WTC11 (cell line): ENCODE measurements at regions not wholly inside any gene's neighbourhood (a gene's known extent, or its start where the extent isn't known, plus 50 kb on each side); places are given as distances from the start of the nearest gene placed in this dataset.

ENCODE experiments used
- ATAC-seq: fragments of 200-7000 bp; cut with Tn5 transposase; 2 replicates; pipeline ENCODE4 v1.10.0; 2021; ENCODE audit warnings: mild to moderate bottlenecking, moderate library complexity
- CTCF ChIA-PET: fragments of 300-600 bp; sonication (Branson Sonifier 250); formaldehyde crosslinking; loops from one replicate; lab custom pipeline; 2021; ENCODE audit warnings: antibody characterized with exemption; lab: Charles Lee
- POLR2A ChIA-PET: fragments of 350-600 bp; sonication (Branson Sonifier 250); formaldehyde crosslinking; loops from one replicate; lab custom pipeline; 2021; ENCODE audit warnings: antibody characterized with exemption; lab: Charles Lee
- DNase-seq: peaks from one replicate; pipeline ENCODE4 v3.0.0; 2021; ENCODE audit warnings: low spot score
- H3K27ac Mint-ChIP-seq: 2 replicates; pipeline ENCODE4 v1.8.0; 2021; ENCODE audit warnings: mixed read lengths
- H3K27me3 Mint-ChIP-seq: 2 replicates; pipeline ENCODE4 v1.8.0; 2021; ENCODE audit warnings: low read depth, mild to moderate bottlenecking, moderate library complexity, mixed read lengths
- H3K36me3 Mint-ChIP-seq: 2 replicates; pipeline ENCODE4 v1.8.0; 2021; ENCODE audit warnings: mixed read lengths
- H3K4me1 Mint-ChIP-seq: 2 replicates; pipeline ENCODE4 v1.8.0; 2022; ENCODE audit warnings: mixed read lengths
- H3K4me3 Mint-ChIP-seq: 2 replicates; pipeline ENCODE4 v1.8.0; 2021; ENCODE audit warnings: mild to moderate bottlenecking, moderate library complexity, mixed read lengths
- H3K9me3 Mint-ChIP-seq: 2 replicates; pipeline ENCODE4 v1.8.0; 2021; ENCODE audit warnings: mixed read lengths
- ATF1 ChIP-seq: sonication (generic); formaldehyde crosslinking; IDR thresholded peaks from 2 replicates; pipeline ENCODE4 v1.8.1; 2023; ENCODE audit warnings: mild to moderate bottlenecking, moderate library complexity, missing genetic modification reagents
- ELF4 ChIP-seq: sonication (generic); formaldehyde crosslinking; IDR thresholded peaks from 2 replicates; pipeline ENCODE4 v1.8.1; 2022; ENCODE audit warnings: low read depth, mild to moderate bottlenecking, moderate library complexity, missing genetic modification reagents
- ETV6 ChIP-seq: sonication (generic); formaldehyde crosslinking; IDR thresholded peaks from 2 replicates; pipeline ENCODE4 v1.8.1; 2022; ENCODE audit warnings: mild to moderate bottlenecking, missing genetic modification reagents
- FOXP1 ChIP-seq: sonication (generic); formaldehyde crosslinking; IDR thresholded peaks from 2 replicates; pipeline ENCODE4 v1.8.0; 2022; ENCODE audit warnings: missing genetic modification reagents, mild to moderate bottlenecking, moderate library complexity, borderline replicate concordance
- HMGA2 ChIP-seq: fragments of 250-450 bp; sonication (Bioruptor Pico); IDR thresholded peaks from 2 replicates; pipeline ENCODE4 v1.4.0; 2021; ENCODE audit warnings: mild to moderate bottlenecking, moderate library complexity
- NFATC4 ChIP-seq: fragments of 250-450 bp; sonication (Bioruptor Pico); IDR thresholded peaks from 2 replicates; pipeline ENCODE4 v1.9.0; 2021; ENCODE audit warnings: mild to moderate bottlenecking
- NFYB ChIP-seq: sonication (generic); formaldehyde crosslinking; conservative IDR thresholded peaks from 2 replicates; pipeline ENCODE4 v1.8.0; 2022; ENCODE audit warnings: low read depth, missing genetic modification reagents
- SMAD4 ChIP-seq: sonication (generic); formaldehyde crosslinking; IDR thresholded peaks from 2 replicates; pipeline ENCODE4 v1.8.0; 2022; ENCODE audit warnings: mild to moderate bottlenecking, missing genetic modification reagents
- ZNF232 ChIP-seq: sonication (generic); formaldehyde crosslinking; IDR thresholded peaks from 2 replicates; pipeline ENCODE4 v1.8.0; 2022; ENCODE audit warnings: mild to moderate bottlenecking, missing genetic modification reagents
- ZNF263 ChIP-seq: sonication (generic); formaldehyde crosslinking; IDR thresholded peaks from 2 replicates; pipeline ENCODE4 v1.8.1; 2022; ENCODE audit warnings: low read depth, mild to moderate bottlenecking, moderate library complexity, missing genetic modification reagents
- ZNF671 ChIP-seq: fragments of 250-450 bp; sonication (Bioruptor Pico); IDR thresholded peaks from 2 replicates; pipeline ENCODE4 v1.8.0; 2021; ENCODE audit warnings: mild to moderate bottlenecking
- TF ChIP-seq, protein P1 (sequence below): sonication (generic); formaldehyde crosslinking; conservative IDR thresholded peaks from 2 replicates; pipeline ENCODE4 v1.8.1; 2023; ENCODE audit warnings: mild to moderate bottlenecking, low read depth, missing genetic modification reagents, moderate library complexity
- TF ChIP-seq, protein P2 (sequence below): sonication (generic); formaldehyde crosslinking; IDR thresholded peaks from 2 replicates; pipeline ENCODE4 v1.8.1; 2022; ENCODE audit warnings: mild to moderate bottlenecking, missing genetic modification reagents, moderate library complexity, borderline replicate concordance
- TF ChIP-seq, protein P3 (sequence below): fragments of 250-450 bp; sonication (Bioruptor Pico); IDR thresholded peaks from 2 replicates; pipeline ENCODE4 v1.9.0; 2021; ENCODE audit warnings: moderate library complexity, mild to moderate bottlenecking, inconsistent platforms, borderline replicate concordance
- TF ChIP-seq, protein P4 (sequence below): sonication (generic); formaldehyde crosslinking; IDR thresholded peaks from 2 replicates; pipeline ENCODE4 v1.8.0; 2022; ENCODE audit warnings: mild to moderate bottlenecking, missing genetic modification reagents
- TF ChIP-seq, protein P5 (sequence below): fragments of 250-450 bp; sonication (Bioruptor Pico); IDR thresholded peaks from 2 replicates; pipeline ENCODE4 v1.9.0; 2021; ENCODE audit warnings: mild to moderate bottlenecking
- TF ChIP-seq, protein P6 (sequence below): sonication (generic); formaldehyde crosslinking; IDR thresholded peaks from 2 replicates; pipeline ENCODE4 v1.8.1; 2023; ENCODE audit warnings: mild to moderate bottlenecking, moderate library complexity, missing genetic modification reagents
- TF ChIP-seq, protein P7 (sequence below): sonication (generic); formaldehyde crosslinking; IDR thresholded peaks from 2 replicates; pipeline ENCODE4 v1.8.1; 2022; ENCODE audit warnings: mild to moderate bottlenecking, moderate library complexity, missing genetic modification reagents
- TF ChIP-seq, protein P8 (sequence below): sonication (generic); formaldehyde crosslinking; IDR thresholded peaks from 2 replicates; pipeline ENCODE4 v1.8.1; 2023; ENCODE audit warnings: mild to moderate bottlenecking, missing genetic modification reagents, borderline replicate concordance

DNA sequence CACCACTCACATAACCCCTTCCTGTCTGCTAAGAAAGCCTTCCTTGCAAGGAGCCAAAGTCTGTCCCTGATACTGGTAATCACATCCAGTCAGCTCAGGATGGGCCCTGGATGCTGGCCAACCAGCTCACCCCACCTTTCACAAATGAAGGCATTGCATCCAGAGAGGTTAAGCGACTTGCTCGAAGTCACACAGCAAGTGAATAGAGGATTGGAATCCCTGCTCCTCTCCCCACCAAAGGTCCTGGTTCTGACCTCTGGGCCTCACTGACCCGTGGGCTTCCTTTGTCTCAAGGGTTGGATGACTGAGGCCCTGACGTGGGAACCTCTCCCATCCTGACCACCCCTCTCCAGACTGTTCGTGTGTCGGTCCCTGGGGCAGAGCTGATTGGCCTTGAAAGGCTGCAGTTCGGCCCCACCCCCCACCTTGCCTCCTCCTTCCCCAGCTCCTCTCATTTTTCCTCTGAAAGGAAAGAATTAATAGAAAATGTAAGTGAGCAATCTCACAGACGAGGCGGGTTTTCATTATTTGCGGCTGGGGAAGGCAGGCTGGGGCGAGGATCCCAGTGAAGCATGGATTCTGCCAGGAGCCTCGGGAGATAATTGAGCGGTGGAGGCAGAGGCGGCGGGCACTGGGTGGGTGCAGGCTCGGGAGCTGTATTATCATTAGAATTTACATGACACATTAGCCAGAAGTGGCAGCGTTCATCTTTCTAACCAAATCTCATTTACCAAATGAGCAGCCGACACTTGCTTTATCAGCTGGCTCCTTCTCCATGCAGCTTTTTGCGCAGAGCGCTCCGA lies 101.5 kb upstream of the CSF3R start (continued):
- TF ChIP-seq, protein P1, sequence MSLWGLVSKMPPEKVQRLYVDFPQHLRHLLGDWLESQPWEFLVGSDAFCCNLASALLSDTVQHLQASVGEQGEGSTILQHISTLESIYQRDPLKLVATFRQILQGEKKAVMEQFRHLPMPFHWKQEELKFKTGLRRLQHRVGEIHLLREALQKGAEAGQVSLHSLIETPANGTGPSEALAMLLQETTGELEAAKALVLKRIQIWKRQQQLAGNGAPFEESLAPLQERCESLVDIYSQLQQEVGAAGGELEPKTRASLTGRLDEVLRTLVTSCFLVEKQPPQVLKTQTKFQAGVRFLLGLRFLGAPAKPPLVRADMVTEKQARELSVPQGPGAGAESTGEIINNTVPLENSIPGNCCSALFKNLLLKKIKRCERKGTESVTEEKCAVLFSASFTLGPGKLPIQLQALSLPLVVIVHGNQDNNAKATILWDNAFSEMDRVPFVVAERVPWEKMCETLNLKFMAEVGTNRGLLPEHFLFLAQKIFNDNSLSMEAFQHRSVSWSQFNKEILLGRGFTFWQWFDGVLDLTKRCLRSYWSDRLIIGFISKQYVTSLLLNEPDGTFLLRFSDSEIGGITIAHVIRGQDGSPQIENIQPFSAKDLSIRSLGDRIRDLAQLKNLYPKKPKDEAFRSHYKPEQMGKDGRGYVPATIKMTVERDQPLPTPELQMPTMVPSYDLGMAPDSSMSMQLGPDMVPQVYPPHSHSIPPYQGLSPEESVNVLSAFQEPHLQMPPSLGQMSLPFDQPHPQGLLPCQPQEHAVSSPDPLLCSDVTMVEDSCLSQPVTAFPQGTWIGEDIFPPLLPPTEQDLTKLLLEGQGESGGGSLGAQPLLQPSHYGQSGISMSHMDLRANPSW (CRISPR knock-in tag): no peak
- no peak for TF ChIP-seq FOXP1
- TF ChIP-seq, protein P2, sequence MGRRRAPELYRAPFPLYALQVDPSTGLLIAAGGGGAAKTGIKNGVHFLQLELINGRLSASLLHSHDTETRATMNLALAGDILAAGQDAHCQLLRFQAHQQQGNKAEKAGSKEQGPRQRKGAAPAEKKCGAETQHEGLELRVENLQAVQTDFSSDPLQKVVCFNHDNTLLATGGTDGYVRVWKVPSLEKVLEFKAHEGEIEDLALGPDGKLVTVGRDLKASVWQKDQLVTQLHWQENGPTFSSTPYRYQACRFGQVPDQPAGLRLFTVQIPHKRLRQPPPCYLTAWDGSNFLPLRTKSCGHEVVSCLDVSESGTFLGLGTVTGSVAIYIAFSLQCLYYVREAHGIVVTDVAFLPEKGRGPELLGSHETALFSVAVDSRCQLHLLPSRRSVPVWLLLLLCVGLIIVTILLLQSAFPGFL (CRISPR knock-in tag): no peak
- TF ChIP-seq NFYB (CRISPR knock-in tag): no peak
- no peak for TF ChIP-seq ATF1 (CRISPR knock-in tag)
- no peak for TF ChIP-seq ZNF232
- no peak for TF ChIP-seq ELF4 (CRISPR knock-in tag)
- TF ChIP-seq ETV6 (CRISPR knock-in tag): no peak
- no peak for TF ChIP-seq HMGA2 (CRISPR knock-in tag)
- TF ChIP-seq, protein P3, sequence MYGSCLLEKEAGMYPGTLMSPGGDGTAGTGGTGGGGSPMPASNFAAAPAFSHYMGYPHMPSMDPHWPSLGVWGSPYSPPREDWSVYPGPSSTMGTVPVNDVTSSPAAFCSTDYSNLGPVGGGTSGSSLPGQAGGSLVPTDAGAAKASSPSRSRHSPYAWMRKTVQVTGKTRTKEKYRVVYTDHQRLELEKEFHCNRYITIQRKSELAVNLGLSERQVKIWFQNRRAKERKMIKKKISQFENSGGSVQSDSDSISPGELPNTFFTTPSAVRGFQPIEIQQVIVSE: no peak

DNA sequence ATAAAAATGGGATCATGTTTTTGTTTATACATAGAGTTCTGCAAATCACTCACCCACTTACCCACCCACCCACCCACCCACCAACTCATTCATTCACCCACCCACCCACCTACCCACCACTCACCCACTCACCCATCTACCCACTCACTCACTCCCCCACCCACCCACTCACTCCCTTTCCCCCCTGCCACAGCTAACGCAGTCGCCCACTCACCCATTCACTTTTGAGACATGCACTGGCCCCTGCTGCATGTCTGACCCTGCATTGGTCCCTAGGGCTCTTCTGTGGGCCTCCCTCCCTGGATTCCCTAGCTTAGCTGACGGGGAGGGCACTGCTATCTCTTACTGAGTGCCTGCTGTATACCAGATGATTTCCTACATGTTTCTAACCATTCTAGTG lies 100.4 kb upstream of the CSF3R start:
- no peak overlapping the region for H3K27ac Mint-ChIP-seq
- H3K27me3 Mint-ChIP-seq: no peaks in the 10 kb centered on the region; the same call in 1 of the 2 replicates
- TF ChIP-seq, protein P4, sequence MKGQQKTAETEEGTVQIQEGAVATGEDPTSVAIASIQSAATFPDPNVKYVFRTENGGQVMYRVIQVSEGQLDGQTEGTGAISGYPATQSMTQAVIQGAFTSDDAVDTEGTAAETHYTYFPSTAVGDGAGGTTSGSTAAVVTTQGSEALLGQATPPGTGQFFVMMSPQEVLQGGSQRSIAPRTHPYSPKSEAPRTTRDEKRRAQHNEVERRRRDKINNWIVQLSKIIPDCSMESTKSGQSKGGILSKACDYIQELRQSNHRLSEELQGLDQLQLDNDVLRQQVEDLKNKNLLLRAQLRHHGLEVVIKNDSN: no peak
- TF ChIP-seq, protein P2 (CRISPR knock-in tag): no peak
- TF ChIP-seq, protein P5, sequence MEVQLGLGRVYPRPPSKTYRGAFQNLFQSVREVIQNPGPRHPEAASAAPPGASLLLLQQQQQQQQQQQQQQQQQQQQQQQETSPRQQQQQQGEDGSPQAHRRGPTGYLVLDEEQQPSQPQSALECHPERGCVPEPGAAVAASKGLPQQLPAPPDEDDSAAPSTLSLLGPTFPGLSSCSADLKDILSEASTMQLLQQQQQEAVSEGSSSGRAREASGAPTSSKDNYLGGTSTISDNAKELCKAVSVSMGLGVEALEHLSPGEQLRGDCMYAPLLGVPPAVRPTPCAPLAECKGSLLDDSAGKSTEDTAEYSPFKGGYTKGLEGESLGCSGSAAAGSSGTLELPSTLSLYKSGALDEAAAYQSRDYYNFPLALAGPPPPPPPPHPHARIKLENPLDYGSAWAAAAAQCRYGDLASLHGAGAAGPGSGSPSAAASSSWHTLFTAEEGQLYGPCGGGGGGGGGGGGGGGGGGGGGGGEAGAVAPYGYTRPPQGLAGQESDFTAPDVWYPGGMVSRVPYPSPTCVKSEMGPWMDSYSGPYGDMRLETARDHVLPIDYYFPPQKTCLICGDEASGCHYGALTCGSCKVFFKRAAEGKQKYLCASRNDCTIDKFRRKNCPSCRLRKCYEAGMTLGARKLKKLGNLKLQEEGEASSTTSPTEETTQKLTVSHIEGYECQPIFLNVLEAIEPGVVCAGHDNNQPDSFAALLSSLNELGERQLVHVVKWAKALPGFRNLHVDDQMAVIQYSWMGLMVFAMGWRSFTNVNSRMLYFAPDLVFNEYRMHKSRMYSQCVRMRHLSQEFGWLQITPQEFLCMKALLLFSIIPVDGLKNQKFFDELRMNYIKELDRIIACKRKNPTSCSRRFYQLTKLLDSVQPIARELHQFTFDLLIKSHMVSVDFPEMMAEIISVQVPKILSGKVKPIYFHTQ: no peak
- no peak for TF ChIP-seq SMAD4 (CRISPR knock-in tag)
- TF ChIP-seq, protein P6, sequence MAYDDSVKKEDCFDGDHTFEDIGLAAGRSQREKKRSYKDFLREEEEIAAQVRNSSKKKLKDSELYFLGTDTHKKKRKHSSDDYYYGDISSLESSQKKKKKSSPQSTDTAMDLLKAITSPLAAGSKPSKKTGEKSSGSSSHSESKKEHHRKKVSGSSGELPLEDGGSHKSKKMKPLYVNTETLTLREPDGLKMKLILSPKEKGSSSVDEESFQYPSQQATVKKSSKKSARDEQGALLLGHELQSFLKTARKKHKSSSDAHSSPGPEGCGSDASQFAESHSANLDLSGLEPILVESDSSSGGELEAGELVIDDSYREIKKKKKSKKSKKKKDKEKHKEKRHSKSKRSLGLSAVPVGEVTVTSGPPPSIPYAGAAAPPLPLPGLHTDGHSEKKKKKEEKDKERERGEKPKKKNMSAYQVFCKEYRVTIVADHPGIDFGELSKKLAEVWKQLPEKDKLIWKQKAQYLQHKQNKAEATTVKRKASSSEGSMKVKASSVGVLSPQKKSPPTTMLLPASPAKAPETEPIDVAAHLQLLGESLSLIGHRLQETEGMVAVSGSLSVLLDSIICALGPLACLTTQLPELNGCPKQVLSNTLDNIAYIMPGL (CRISPR knock-in tag): no peak
- TF ChIP-seq ZNF671 (CRISPR knock-in tag): no peak
- TF ChIP-seq, protein P7, sequence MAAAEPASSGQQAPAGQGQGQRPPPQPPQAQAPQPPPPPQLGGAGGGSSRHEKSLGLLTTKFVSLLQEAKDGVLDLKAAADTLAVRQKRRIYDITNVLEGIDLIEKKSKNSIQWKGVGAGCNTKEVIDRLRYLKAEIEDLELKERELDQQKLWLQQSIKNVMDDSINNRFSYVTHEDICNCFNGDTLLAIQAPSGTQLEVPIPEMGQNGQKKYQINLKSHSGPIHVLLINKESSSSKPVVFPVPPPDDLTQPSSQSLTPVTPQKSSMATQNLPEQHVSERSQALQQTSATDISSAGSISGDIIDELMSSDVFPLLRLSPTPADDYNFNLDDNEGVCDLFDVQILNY: no peak
- TF ChIP-seq ZNF263 (CRISPR knock-in tag): no peak
- TF ChIP-seq, protein P8, sequence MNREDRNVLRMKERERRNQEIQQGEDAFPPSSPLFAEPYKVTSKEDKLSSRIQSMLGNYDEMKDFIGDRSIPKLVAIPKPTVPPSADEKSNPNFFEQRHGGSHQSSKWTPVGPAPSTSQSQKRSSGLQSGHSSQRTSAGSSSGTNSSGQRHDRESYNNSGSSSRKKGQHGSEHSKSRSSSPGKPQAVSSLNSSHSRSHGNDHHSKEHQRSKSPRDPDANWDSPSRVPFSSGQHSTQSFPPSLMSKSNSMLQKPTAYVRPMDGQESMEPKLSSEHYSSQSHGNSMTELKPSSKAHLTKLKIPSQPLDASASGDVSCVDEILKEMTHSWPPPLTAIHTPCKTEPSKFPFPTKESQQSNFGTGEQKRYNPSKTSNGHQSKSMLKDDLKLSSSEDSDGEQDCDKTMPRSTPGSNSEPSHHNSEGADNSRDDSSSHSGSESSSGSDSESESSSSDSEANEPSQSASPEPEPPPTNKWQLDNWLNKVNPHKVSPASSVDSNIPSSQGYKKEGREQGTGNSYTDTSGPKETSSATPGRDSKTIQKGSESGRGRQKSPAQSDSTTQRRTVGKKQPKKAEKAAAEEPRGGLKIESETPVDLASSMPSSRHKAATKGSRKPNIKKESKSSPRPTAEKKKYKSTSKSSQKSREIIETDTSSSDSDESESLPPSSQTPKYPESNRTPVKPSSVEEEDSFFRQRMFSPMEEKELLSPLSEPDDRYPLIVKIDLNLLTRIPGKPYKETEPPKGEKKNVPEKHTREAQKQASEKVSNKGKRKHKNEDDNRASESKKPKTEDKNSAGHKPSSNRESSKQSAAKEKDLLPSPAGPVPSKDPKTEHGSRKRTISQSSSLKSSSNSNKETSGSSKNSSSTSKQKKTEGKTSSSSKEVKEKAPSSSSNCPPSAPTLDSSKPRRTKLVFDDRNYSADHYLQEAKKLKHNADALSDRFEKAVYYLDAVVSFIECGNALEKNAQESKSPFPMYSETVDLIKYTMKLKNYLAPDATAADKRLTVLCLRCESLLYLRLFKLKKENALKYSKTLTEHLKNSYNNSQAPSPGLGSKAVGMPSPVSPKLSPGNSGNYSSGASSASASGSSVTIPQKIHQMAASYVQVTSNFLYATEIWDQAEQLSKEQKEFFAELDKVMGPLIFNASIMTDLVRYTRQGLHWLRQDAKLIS (CRISPR knock-in tag): no peak
- TF ChIP-seq NFATC4 (CRISPR knock-in tag): no peak

More for the DNA sequence above, 100.4 kb upstream of the CSF3R start:
- no peaks in the 10 kb centered on the region for H3K9me3 Mint-ChIP-seq
- ATAC-seq: no peak
- H3K36me3 Mint-ChIP-seq: no peaks in the 10 kb centered on the region
- peaks cover 70% of the 10 kb centered on the region for H3K4me1 Mint-ChIP-seq
- no peak overlapping the region for H3K4me3 Mint-ChIP-seq
- no peak for DNase-seq
- POLR2A ChIA-PET: no interaction called here
- CTCF ChIA-PET: interaction anchor here (1.0 to 1.3 kb wide), 2 partner anchors 9 to 67 kb away, joined by 4 to 5 read pairs; no protein-coding TSS in a partner anchor
